ENCODE measurements at regions not wholly inside any gene's neighbourhood (a gene's known extent, or its start where the extent isn't known, plus 50 kb on each side); places are given as distances from the start of the nearest gene placed in this dataset.

DNA sequence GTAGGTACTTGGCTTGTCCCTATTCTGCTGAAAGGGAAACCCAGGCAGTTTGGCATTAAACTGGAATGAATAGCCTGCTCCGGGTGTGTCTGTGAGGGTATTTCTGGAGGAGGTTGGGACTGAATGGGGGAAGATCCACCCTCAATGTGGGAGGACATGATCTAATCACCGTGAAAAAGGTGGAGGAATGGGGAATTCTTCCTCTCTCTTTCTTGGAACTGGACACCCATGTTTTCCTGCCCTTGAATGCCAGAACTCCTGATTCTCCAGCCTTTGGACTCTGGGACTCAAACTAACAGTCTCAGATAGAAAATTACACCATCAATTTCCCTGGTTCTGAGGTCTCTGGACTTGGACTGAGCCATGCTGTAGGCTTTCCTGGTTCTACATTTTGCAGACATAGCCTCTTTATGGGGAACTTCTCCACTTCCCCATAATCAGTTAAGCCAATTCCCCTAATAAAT lies 391.7 kb downstream of the EDEM1 start:
- H2AFZ ChIP-seq (ENCODE audit: low read depth, low read length) = no peak overlapping the region
- H3K27me3 ChIP-seq (ENCODE audit: insufficient read depth, low read length) = no peaks in the 10 kb centered on the region
- Mint-ChIP-seq H3K4me1 (ENCODE audit: low read depth, unreplicated experiment) (no peaks in the 10 kb centered on the region), H3K27me3 (ENCODE audit: low read depth, unreplicated experiment) (no peaks in the 10 kb centered on the region), H3K9me3 (ENCODE audit: unreplicated experiment) (peaks cover 8% of the 10 kb centered on the region), H3K36me3 (ENCODE audit: low read depth, unreplicated experiment) (no peaks in the 10 kb centered on the region), H3K27ac (ENCODE audit: unreplicated experiment) (no peak overlapping the region), H3K4me3 (ENCODE audit: unreplicated experiment) (no peak overlapping the region)
- no peak overlapping the region for H3K27ac ChIP-seq (ENCODE audit: low read depth, low read length)
- no peaks in the 10 kb centered on the region for H3K9me3 ChIP-seq (ENCODE audit: insufficient read depth, low read depth, low read length)
- H3K4me1 ChIP-seq (ENCODE audit: insufficient read depth, low read length) = no peaks in the 10 kb centered on the region
- no peak for TF ChIP-seq EZH2 (IDR thresholded peaks at IDR 0.05; ENCODE audit: insufficient read depth, low read length)
- TF ChIP-seq CTCF (IDR thresholded peaks at IDR 0.05; ENCODE audit: insufficient read depth, low read depth, low read length) = no peak
- H4K20me1 ChIP-seq (ENCODE audit: insufficient read depth, low read length) = no peaks in the 10 kb centered on the region
- H3K79me2 ChIP-seq (ENCODE audit: insufficient read depth, low read length) = no peaks in the 10 kb centered on the region
- DNase-seq (ENCODE audit: low read depth) = no peak
- no peak overlapping the region for H3K4me3 ChIP-seq (ENCODE audit: insufficient read depth, low read depth, low read length)
- H3K9ac ChIP-seq (ENCODE audit: low read length) = no peak overlapping the region
- FAIRE-seq = no peak
- no peaks in the 10 kb centered on the region for H3K36me3 ChIP-seq (ENCODE audit: insufficient read depth, low read length)
- no peak overlapping the region for H3K4me2 ChIP-seq (ENCODE audit: low read length)

GRCh38 chr3:5579946-5580345 lies 392.4 kb downstream of the EDEM1 start:
- Histone ChIP-seq H3K27me3 (ENCODE audit: insufficient read depth, low read length) (no peaks in the 10 kb centered on the region), H2AFZ (ENCODE audit: low read depth, low read length) (no peak overlapping the region), H3K9ac (ENCODE audit: low read length) (no peak overlapping the region), H3K9me3 (ENCODE audit: insufficient read depth, low read depth, low read length) (peaks cover 3% of the 10 kb centered on the region), H3K79me2 (ENCODE audit: insufficient read depth, low read length) (no peaks in the 10 kb centered on the region), H3K4me3 (ENCODE audit: insufficient read depth, low read depth, low read length) (no peak overlapping the region), H3K36me3 (ENCODE audit: insufficient read depth, low read length) (no peaks in the 10 kb centered on the region), H3K4me1 (ENCODE audit: insufficient read depth, low read length) (no peaks in the 10 kb centered on the region), H4K20me1 (ENCODE audit: insufficient read depth, low read length) (no peaks in the 10 kb centered on the region), H3K27ac (ENCODE audit: low read depth, low read length) (no peak overlapping the region), H3K4me2 (ENCODE audit: low read length) (no peak overlapping the region)
- Mint-ChIP-seq H3K36me3 (ENCODE audit: low read depth, unreplicated experiment) (no peaks in the 10 kb centered on the region), H3K27me3 (ENCODE audit: low read depth, unreplicated experiment) (no peaks in the 10 kb centered on the region), H3K4me1 (ENCODE audit: low read depth, unreplicated experiment) (no peaks in the 10 kb centered on the region), H3K4me3 (ENCODE audit: unreplicated experiment) (no peak overlapping the region), H3K9me3 (ENCODE audit: unreplicated experiment) (peaks cover 4% of the 10 kb centered on the region), H3K27ac (ENCODE audit: unreplicated experiment) (no peak overlapping the region)
- no peak for FAIRE-seq
- no peak for DNase-seq (ENCODE audit: low read depth)
- no peak for TF ChIP-seq EZH2 (IDR thresholded peaks at IDR 0.05; ENCODE audit: insufficient read depth, low read length)
- TF ChIP-seq CTCF (IDR thresholded peaks at IDR 0.05; ENCODE audit: insufficient read depth, low read depth, low read length) = no peak

GRCh38 chr3:5580826-5581225 lies 393.3 kb downstream of the EDEM1 start:
- no peaks in the 10 kb centered on the region for H3K4me1 Mint-ChIP-seq (ENCODE audit: low read depth, unreplicated experiment)

More at GRCh38 chr3:5580826-5581225, 393.3 kb downstream of the EDEM1 start:
- H3K27me3 ChIP-seq (ENCODE audit: insufficient read depth, low read length) = no peaks in the 10 kb centered on the region
- H3K4me1 ChIP-seq (ENCODE audit: insufficient read depth, low read length) = no peaks in the 10 kb centered on the region
- TF ChIP-seq EZH2 (IDR thresholded peaks at IDR 0.05; ENCODE audit: insufficient read depth, low read length) = no peak
- TF ChIP-seq CTCF (IDR thresholded peaks at IDR 0.05; ENCODE audit: insufficient read depth, low read depth, low read length) = no peak
- no peaks in the 10 kb centered on the region for H3K36me3 Mint-ChIP-seq (ENCODE audit: low read depth, unreplicated experiment)
- no peak overlapping the region for H3K4me3 Mint-ChIP-seq (ENCODE audit: unreplicated experiment)
- H3K4me2 ChIP-seq (ENCODE audit: low read length) = no peak overlapping the region
- H3K9ac ChIP-seq (ENCODE audit: low read length) = no peak overlapping the region
- H3K27me3 Mint-ChIP-seq (ENCODE audit: low read depth, unreplicated experiment) = no peaks in the 10 kb centered on the region
- no peak overlapping the region for H3K27ac Mint-ChIP-seq (ENCODE audit: unreplicated experiment)
- H3K36me3 ChIP-seq (ENCODE audit: insufficient read depth, low read length) = no peaks in the 10 kb centered on the region
- H2AFZ ChIP-seq (ENCODE audit: low read depth, low read length) = no peak overlapping the region
- peaks cover 4% of the 10 kb centered on the region for H3K9me3 Mint-ChIP-seq (ENCODE audit: unreplicated experiment)
- FAIRE-seq = no peak
- no peaks in the 10 kb centered on the region for H3K79me2 ChIP-seq (ENCODE audit: insufficient read depth, low read length)
- no peak overlapping the region for H3K4me3 ChIP-seq (ENCODE audit: insufficient read depth, low read depth, low read length)
- H4K20me1 ChIP-seq (ENCODE audit: insufficient read depth, low read length) = no peaks in the 10 kb centered on the region
- DNase-seq (ENCODE audit: low read depth) = no peak
- H3K27ac ChIP-seq (ENCODE audit: low read depth, low read length) = no peak overlapping the region
- peaks cover 5% of the 10 kb centered on the region for H3K9me3 ChIP-seq (ENCODE audit: insufficient read depth, low read depth, low read length)
